Stimulated activated CD8-positive, alpha-beta memory T cell treated with anti-CD3 and anti-CD28 coated beads, Interleukin-7, amount 100 ng/mL, for 48 hours (primary cell): ENCODE measurements at regions not wholly inside any gene's neighbourhood (a gene's known extent, or its start where the extent isn't known, plus 50 kb on each side); places are given as distances from the start of the nearest gene placed in this dataset.

ENCODE experiments used
- DNase-seq, 2 donors: peaks; one replicate each; pipeline ENCODE4 v3.0.0-alpha.2; 2020; ENCODE audit warnings: low read depth in 1 of 2; ENCODE audit errors: extremely low read depth in 1 of 2

GRCh38 chr2:84290537-84290936 lies 168.5 kb downstream of the SUCLG1 start:
- DNase-seq, result no peak

DNA sequence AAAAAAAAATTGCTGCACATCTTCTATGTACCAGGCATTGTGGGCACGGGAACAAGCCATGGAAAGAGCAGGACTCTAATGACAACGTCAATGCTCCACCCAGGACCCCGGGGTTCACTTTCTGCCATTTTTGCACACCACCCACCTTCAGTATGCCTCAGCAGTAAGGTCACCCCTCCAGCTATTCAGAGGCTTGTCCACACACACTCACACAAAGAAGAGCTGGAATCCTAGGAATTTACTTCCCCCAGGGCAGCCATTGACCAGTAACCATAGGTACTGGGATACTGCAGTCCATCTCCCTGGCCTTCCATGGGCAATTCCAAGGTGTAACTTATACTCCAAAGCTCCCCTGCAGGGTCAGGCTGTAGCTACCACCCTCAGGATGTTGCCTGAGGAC lies 170.8 kb downstream of the SUCLG1 start:
- no peak for DNase-seq

DNA sequence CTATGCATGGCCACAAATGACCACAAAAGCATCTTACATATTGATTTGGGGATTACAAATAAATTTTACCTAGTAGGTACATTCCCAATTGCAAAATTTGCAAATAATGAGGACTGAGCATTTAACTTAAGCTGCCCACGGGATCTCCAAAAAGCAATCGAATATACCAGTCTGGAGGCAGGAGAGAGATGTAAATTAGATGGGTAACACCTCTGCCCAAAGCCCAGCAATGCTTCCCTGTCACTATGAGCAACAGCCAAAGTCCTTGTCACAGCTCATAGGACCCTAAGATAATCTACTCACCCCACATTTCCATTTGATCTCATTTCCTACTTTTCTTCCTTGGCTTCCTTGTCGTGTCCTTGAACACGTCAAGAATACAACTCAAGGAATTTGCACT lies 172.2 kb downstream of the SUCLG1 start:
- no peak for DNase-seq

DNA sequence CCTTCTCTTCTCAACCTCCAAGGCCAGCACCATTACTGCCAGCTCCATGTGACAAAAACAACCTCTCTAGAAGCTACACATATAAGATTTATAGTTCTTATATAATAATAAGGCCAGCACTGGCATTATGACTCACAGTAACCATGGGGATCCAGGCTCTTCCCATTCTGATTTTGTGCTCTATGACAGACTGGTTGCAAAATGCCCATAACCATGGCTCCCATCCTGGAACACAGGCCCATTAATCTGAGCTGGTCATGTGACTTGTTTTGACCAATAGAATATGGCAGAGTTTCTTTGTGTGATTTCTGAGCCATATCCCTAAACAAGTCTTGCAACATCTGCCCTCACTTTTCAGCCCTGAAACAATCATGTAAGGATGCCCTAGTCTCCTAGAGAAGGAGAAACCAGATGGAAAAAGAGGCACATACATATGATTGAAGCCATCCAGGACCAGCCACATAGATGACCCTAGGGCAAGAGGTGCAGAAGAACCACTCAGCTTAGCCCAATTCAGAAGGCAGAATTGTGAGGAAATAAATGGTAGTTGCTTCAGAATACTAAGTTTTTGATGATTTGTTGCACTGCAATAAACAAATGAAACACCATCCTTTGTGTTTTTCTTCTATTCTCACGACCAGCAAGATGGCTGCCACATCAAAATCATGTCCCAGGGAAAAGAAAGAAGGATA lies 173.9 kb downstream of the SUCLG1 start:
- DNase-seq, result no peak

- no peak for DNase-seq
Measured at GRCh38 chr2:84283506-84283905, 175.6 kb downstream of the SUCLG1 start.

GRCh38 chr2:84281510-84281909 lies 177.6 kb downstream of the SUCLG1 start:
- DNase-seq, result no peak

DNA sequence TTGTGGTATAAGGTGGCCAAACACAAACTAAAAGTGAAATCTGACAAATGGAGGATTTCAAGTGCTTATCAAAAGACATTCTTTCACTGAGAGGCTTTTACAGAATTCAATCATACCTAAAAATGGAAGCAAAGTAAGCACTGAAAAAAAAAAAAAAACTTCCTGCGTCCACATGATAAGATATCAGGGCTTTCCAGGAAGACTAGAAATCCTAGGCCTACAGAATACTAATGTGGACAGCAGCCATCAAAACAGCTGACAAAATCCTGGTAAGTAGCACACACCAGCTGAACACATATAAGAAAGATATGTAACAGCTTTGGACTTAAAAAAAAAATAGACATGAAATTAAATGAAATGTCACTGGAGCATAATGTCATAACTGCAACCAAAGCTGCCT lies 178.2 kb downstream of the SUCLG1 start:
- DNase-seq, result no peak

GRCh38 chr2:84278386-84278785 lies 180.7 kb downstream of the SUCLG1 start:
- DNase-seq, result no peak

- no peak for DNase-seq
Measured at GRCh38 chr2:84276590-84277255, 182.4 kb downstream of the SUCLG1 start.

GRCh38 chr2:84273406-84273805 lies 185.7 kb downstream of the SUCLG1 start:
- no peak for DNase-seq

DNA sequence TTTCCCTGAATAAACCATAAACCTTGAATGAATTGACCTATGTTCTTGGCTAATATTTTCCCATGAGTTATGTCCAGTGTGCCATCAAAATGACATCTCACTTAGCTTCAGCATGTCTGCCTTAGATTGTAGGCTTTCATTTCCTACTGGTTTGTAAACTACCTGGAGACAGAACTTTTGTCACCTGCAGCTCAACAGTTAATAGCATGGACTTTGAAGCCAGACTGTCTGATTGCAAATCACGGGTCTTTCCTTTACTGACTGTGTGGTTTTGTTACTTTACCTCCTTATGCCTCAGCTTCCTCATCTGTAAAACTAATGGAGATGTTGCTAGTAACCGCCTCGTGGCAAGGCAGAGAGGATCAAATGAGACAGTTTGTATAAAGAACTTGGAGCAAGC lies 187.1 kb downstream of the SUCLG1 start:
- no peak for DNase-seq

GRCh38 chr2:84257831-84258230 lies 201.2 kb downstream of the SUCLG1 start:
- DNase-seq, result no peak

- DNase-seq, result no peak
Measured at GRCh38 chr2:84251651-84252302, 207.3 kb downstream of the SUCLG1 start.

GRCh38 chr2:84249140-84249539 lies 209.9 kb downstream of the SUCLG1 start:
- no peak for DNase-seq

- DNase-seq, result no peak
Measured at GRCh38 chr2:84247532-84247931, 211.5 kb downstream of the SUCLG1 start.

- no peak for DNase-seq
Measured at GRCh38 chr2:84243788-84244733, 215.0 kb downstream of the SUCLG1 start.

- no peak for DNase-seq
Measured at GRCh38 chr2:84238907-84239306, 220.2 kb downstream of the SUCLG1 start.

GRCh38 chr2:84236288-84236687 lies 222.8 kb downstream of the SUCLG1 start:
- no peak for DNase-seq

DNA sequence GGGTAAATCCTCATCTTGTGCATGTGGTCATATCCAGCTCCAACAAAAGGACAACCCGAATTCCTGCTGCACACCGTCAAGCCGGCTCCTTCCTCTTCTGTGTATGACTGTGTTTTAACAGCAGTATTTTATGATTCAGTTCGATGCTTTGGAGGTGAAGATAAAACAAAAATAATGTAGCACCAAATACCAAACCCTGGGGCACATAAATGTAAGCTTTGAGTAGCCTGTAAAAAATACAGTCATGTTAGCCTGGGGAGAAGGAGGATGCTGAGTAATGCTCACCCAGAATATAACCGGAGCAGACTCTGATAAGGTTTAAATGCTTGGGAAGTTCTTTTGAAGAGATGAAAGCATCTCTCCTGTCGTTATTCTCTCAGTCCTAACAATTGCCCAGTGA lies 225.0 kb downstream of the SUCLG1 start:
- DNase-seq, result no peak

DNA sequence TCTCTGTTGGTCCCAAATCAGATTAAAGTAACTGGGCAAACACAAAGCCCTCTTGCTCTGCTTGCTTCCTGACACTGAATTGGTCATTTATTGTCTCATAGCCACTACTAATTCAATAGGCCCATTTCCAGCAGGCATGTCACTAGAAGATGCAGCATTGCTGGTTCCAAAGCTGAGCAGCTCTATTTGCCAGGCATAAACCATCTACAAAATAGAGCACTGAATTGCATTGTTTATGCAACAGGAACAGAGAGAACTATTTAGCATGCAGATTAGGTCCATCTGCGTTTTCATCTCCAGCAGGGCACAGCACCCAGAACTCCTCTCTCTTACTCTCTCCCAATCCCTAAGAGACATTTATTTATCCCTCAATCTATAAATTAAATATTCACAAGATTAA lies 227.6 kb downstream of the SUCLG1 start:
- no peak for DNase-seq

DNA sequence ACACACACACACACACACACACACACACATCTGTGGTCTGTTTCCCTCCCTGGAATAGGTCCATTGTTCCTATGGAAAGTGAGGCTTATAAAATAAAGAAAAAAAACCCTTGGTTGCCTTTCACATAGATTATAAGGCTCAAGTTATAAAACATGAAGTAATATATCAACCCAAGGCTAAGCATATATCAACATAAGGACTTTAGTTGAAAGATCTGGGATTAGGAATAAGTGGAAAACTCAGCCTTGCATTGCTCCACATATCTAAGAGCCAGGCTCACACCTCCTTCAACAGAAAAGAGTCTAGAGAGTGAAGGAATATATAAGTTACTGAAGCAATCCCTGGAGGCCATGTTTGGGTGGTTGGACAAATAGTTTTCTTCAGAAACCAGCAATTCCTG lies 235.0 kb downstream of the SUCLG1 start:
- DNase-seq, result no peak
